ENCODE measurements at regions not wholly inside any gene's neighbourhood (a gene's known extent, or its start where the extent isn't known, plus 50 kb on each side); places are given as distances from the start of the nearest gene placed in this dataset.

- ChIA-PET POLR2A (ENCODE audit: low non-redundant PET) (no interaction called here), CTCF (interaction anchor here (0.6 kb wide), 1 partner anchor 260 kb away, joined by 3 read pairs; no protein-coding TSS in a partner anchor)
- no peak overlapping the region for H3K27ac ChIP-seq
- no peak for TF ChIP-seq CTCF (conservative IDR thresholded peaks at IDR 0.05; ENCODE audit: low read depth)
- DNase-seq (ENCODE audit: low spot score): no peak
These were observed 523.0 kb upstream of the CDH9 start for GRCh38 chr5:27561408-27561807.

GRCh38 chr5:27548484-27548883, 510.1 kb upstream of the CDH9 start:
- H3K27ac ChIP-seq: no peak overlapping the region
- TF ChIP-seq CTCF (conservative IDR thresholded peaks at IDR 0.05; ENCODE audit: low read depth): no peak
- CTCF ChIA-PET: interaction anchor here (0.6 kb wide), 2 partner anchors 57 to 329 kb away, joined by 3 to 4 read pairs; no protein-coding TSS in a partner anchor
- POLR2A ChIA-PET (ENCODE audit: low non-redundant PET): no interaction called here
- DNase-seq (ENCODE audit: low spot score): no peak

- CTCF ChIA-PET: no interaction called here
- no peak overlapping the region for H3K27ac ChIP-seq
- DNase-seq (ENCODE audit: low spot score): no peak
- no peak for TF ChIP-seq CTCF (conservative IDR thresholded peaks at IDR 0.05; ENCODE audit: low read depth)
- POLR2A ChIA-PET (ENCODE audit: low non-redundant PET): no interaction called here
These were observed 496.7 kb upstream of the CDH9 start for GRCh38 chr5:27535031-27535557.

GRCh38 chr5:27532305-27532704, 493.9 kb upstream of the CDH9 start:
- H3K27ac ChIP-seq: no peak overlapping the region

GRCh38 chr5:27524515-27524914, 486.1 kb upstream of the CDH9 start:
- TF ChIP-seq CTCF (conservative IDR thresholded peaks at IDR 0.05; ENCODE audit: low read depth): no peak
- H3K27ac ChIP-seq: no peak overlapping the region
- ChIA-PET CTCF (interaction anchor here (0.7 kb wide), 1 partner anchor 152 kb away, joined by 3 read pairs; no protein-coding TSS in a partner anchor), POLR2A (ENCODE audit: low non-redundant PET) (no interaction called here)
- DNase-seq (ENCODE audit: low spot score): no peak

More at GRCh38 chr5:27532305-27532704, 493.9 kb upstream of the CDH9 start:
- ChIA-PET CTCF (no interaction called here), POLR2A (ENCODE audit: low non-redundant PET) (no interaction called here)
- no peak for TF ChIP-seq CTCF (conservative IDR thresholded peaks at IDR 0.05; ENCODE audit: low read depth)
- no peak for DNase-seq (ENCODE audit: low spot score)

- ChIA-PET CTCF (no interaction called here), POLR2A (ENCODE audit: low non-redundant PET) (no interaction called here)
- H3K27ac ChIP-seq: no peak overlapping the region
- no peak for DNase-seq (ENCODE audit: low spot score)
- no peak for TF ChIP-seq CTCF (conservative IDR thresholded peaks at IDR 0.05; ENCODE audit: low read depth)
These were observed 485.2 kb upstream of the CDH9 start for GRCh38 chr5:27523629-27524028.
